ENCODE measurements at regions not wholly inside any gene's neighbourhood (a gene's known extent, or its start where the extent isn't known, plus 50 kb on each side); places are given as distances from the start of the nearest gene placed in this dataset.
"Not testable (repeated sequence)": the region's sequence is repeated elsewhere in the genome, so short reads cannot be mapped to it uniquely, and the experiment has no call there.

GRCh38 chr16:8115814-8116213 is 474.5 kb downstream of the TMEM114 start:
- no peak for DNase-seq
- Histone ChIP-seq H3K4me1 (ENCODE audit: low read length) (no peaks in the 10 kb centered on the region), H3K79me2 (ENCODE audit: low read length) (no peaks in the 10 kb centered on the region), H3K9me3 (replicated peaks; ENCODE audit: insufficient read depth, low read length) (no peaks in the 10 kb centered on the region), H3K4me2 (ENCODE audit: low read depth, low read length) (no peak overlapping the region), H3K9ac (ENCODE audit: low read length) (no peak overlapping the region), H2AFZ (ENCODE audit: low read length) (no peak overlapping the region), H3F3A (ENCODE audit: insufficient read depth, low read length) (no peaks in the 10 kb centered on the region), H4K20me1 (ENCODE audit: insufficient read depth, low read length) (no peaks in the 10 kb centered on the region), H3K27me3 (replicated peaks; ENCODE audit: insufficient read depth, low read length) (no peaks in the 10 kb centered on the region), H3K4me3 (ENCODE audit: low read length) (no peak overlapping the region), H3K27ac (ENCODE audit: low read length) (no peak overlapping the region), H3K9me2 (replicated peaks; ENCODE audit: insufficient read depth, low read length) (no peaks in the 10 kb centered on the region), H3K36me3 (replicated peaks; ENCODE audit: insufficient read depth, low read length) (no peaks in the 10 kb centered on the region)
- TF ChIP-seq EZH2phosphoT487 (IDR thresholded peaks at IDR 0.05; ENCODE audit: low read length) (no peak), CTCF (IDR thresholded peaks at IDR 0.05; ENCODE audit: low read length) (no peak), EZH2 (optimal IDR thresholded peaks at IDR 0.05; ENCODE audit: low read depth, low read length) (no peak)

DNA sequence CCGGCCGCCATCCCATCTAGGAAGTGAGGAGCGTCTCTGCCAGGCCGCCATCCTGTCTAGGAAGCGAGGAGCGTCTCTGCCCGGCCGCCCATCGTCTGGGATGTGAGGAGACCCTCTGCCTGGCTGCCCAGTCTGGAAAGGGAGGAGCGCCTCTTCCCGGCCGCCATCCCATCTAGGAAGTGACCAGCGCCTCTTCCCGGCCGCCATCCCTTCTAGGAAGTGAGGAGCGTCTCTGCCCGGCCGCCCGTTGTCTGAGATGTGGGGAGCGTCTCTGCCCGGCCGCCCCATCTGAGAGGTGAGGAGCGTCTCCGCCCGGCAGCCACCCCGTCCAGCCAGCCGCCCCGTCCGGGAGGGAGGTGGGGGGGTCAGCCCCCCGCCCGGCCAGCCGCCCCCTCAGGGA is 475.4 kb downstream of the TMEM114 start:
- H3K4me3 ChIP-seq (ENCODE audit: low read length); H3F3A ChIP-seq (ENCODE audit: insufficient read depth, low read length); H3K9ac ChIP-seq (ENCODE audit: low read length); H4K20me1 ChIP-seq (ENCODE audit: insufficient read depth, low read length); H3K4me2 ChIP-seq (ENCODE audit: low read depth, low read length); H3K36me3 ChIP-seq (replicated peaks; ENCODE audit: insufficient read depth, low read length); H3K4me1 ChIP-seq (ENCODE audit: low read length); H3K27ac ChIP-seq (ENCODE audit: low read length); H3K9me3 ChIP-seq (replicated peaks; ENCODE audit: insufficient read depth, low read length); DNase-seq; H2AFZ ChIP-seq (ENCODE audit: low read length); H3K9me2 ChIP-seq (replicated peaks; ENCODE audit: insufficient read depth, low read length); H3K79me2 ChIP-seq (ENCODE audit: low read length); H3K27me3 ChIP-seq (replicated peaks; ENCODE audit: insufficient read depth, low read length): not testable (repeated sequence)

DNA sequence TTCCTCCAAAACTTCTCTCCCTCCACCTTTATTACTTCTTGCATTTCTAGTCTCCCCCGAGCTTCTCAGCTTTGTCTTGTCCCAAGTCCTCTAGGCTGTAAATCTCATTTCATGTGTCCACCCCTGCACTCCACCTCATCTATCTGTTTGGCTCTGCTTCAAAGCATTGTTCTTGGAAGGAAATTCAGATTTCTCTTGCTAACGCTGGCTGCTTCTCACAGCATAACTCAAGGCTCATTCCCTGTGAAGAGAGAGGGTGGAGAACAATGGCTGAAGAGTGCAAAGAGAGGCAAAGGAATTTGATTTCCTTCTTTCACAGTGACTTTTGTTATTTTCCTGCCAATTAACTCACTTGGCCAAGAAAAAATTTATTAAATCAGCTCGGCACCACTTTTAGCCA is 476.5 kb downstream of the TMEM114 start:
- no peak overlapping the region for H3K4me2 ChIP-seq (ENCODE audit: low read depth, low read length)
- no peak for DNase-seq
- TF ChIP-seq CTCF (IDR thresholded peaks at IDR 0.05; ENCODE audit: low read length) = no peak
- no peak for TF ChIP-seq EZH2phosphoT487 (IDR thresholded peaks at IDR 0.05; ENCODE audit: low read length)
- TF ChIP-seq EZH2 (optimal IDR thresholded peaks at IDR 0.05; ENCODE audit: low read depth, low read length) = no peak

GRCh38 chr16:8110572-8111514 is 479.5 kb downstream of the TMEM114 start:
- no peaks in the 10 kb centered on the region for H3K9me3 ChIP-seq (replicated peaks; ENCODE audit: insufficient read depth, low read length)
- H3K79me2 ChIP-seq (ENCODE audit: low read length) = no peaks in the 10 kb centered on the region
- no peaks in the 10 kb centered on the region for H3K4me1 ChIP-seq (ENCODE audit: low read length)
- no peak for DNase-seq
- no peaks in the 10 kb centered on the region for H3K9me2 ChIP-seq (replicated peaks; ENCODE audit: insufficient read depth, low read length)
- H2AFZ ChIP-seq (ENCODE audit: low read length) = no peak overlapping the region
- no peaks in the 10 kb centered on the region for H3K27me3 ChIP-seq (replicated peaks; ENCODE audit: insufficient read depth, low read length)
- no peak overlapping the region for H3K4me3 ChIP-seq (ENCODE audit: low read length)
- H3F3A ChIP-seq (ENCODE audit: insufficient read depth, low read length) = no peaks in the 10 kb centered on the region
- no peaks in the 10 kb centered on the region for H3K36me3 ChIP-seq (replicated peaks; ENCODE audit: insufficient read depth, low read length)
- H3K9ac ChIP-seq (ENCODE audit: low read length) = no peak overlapping the region
- TF ChIP-seq CTCF (IDR thresholded peaks at IDR 0.05; ENCODE audit: low read length) (no peak), EZH2phosphoT487 (IDR thresholded peaks at IDR 0.05; ENCODE audit: low read length) (no peak), EZH2 (optimal IDR thresholded peaks at IDR 0.05; ENCODE audit: low read depth, low read length) (no peak)
- no peak overlapping the region for H3K4me2 ChIP-seq (ENCODE audit: low read depth, low read length)
- no peaks in the 10 kb centered on the region for H4K20me1 ChIP-seq (ENCODE audit: insufficient read depth, low read length)
- no peak overlapping the region for H3K27ac ChIP-seq (ENCODE audit: low read length)

More for the DNA sequence above, 476.5 kb downstream of the TMEM114 start:
- Histone ChIP-seq H3K4me3 (ENCODE audit: low read length) (no peak overlapping the region), H3K9ac (ENCODE audit: low read length) (no peak overlapping the region), H4K20me1 (ENCODE audit: insufficient read depth, low read length) (no peaks in the 10 kb centered on the region), H3K27me3 (replicated peaks; ENCODE audit: insufficient read depth, low read length) (no peaks in the 10 kb centered on the region), H3K9me2 (replicated peaks; ENCODE audit: insufficient read depth, low read length) (no peaks in the 10 kb centered on the region), H2AFZ (ENCODE audit: low read length) (no peak overlapping the region), H3K27ac (ENCODE audit: low read length) (no peak overlapping the region), H3F3A (ENCODE audit: insufficient read depth, low read length) (no peaks in the 10 kb centered on the region), H3K9me3 (replicated peaks; ENCODE audit: insufficient read depth, low read length) (no peaks in the 10 kb centered on the region), H3K79me2 (ENCODE audit: low read length) (no peaks in the 10 kb centered on the region), H3K4me1 (ENCODE audit: low read length) (no peaks in the 10 kb centered on the region), H3K36me3 (replicated peaks; ENCODE audit: insufficient read depth, low read length) (no peaks in the 10 kb centered on the region)

All from MM.1S (cell line).